ENCODE measurements at regions not wholly inside any gene's neighbourhood (a gene's known extent, or its start where the extent isn't known, plus 50 kb on each side); places are given as distances from the start of the nearest gene placed in this dataset.

DNA sequence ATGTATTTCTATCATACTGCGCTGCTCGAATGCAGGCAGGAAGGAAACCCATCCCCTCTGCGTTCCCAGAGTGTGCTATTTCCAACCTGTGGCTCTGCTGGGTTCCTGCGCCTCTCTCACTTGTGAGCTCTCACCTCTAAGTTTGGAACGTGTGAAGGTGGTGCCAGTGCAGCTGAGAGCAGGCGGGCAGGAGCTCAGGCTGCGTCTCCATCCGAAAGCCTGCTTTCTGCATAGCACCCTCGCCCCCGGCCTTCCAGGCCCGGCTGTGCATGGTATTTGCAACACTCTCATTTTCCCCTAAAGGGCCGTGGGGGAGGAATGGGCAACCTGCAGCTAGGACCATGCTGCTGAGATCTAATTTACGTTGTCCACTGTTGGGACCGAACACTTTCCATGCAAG lies 288.0 kb upstream of the TSHZ2 start:
- peaks cover 2 to 5% (median 3%) of the 10 kb centered on the region in 3 donors for H3K27me3 Mint-ChIP-seq (ENCODE audit: low read depth in 3 of 3)
- intact Hi-C loops (cut with micrococcal nuclease) = no loop called here
- H3K36me3 Mint-ChIP-seq = peaks cover 0 to 5% of the 10 kb centered on the region in 2 donors
- H3K27ac ChIP-seq (ENCODE audit: low read depth in 1 of 2, low read length in 2 of 2) = no peak overlapping the region
- H3K4me3 Mint-ChIP-seq = peak overlapping the region in 1 of 2 donors; percentile 46
- no peak for DNase-seq
- WGBS (ENCODE audit: insufficient coverage) = 14% methylated on average over 7 of the region's 14 CpGs
- H2AFZ ChIP-seq (ENCODE audit: insufficient read depth, low read depth, low read length, poor library complexity, severe bottlenecking) = peak overlapping the region; percentile 51
- H3K27ac Mint-ChIP-seq = peak overlapping the region in 3 of 7 donors; percentile 11 to 71 (median 57)
- no peaks in the 10 kb centered on the region for H3K36me3 ChIP-seq (replicated peaks in 1 of 2; ENCODE audit: control insufficient read depth in 1 of 2, insufficient read depth in 2 of 2, low read length in 2 of 2)
- H3K4me2 ChIP-seq (replicated peaks; ENCODE audit: extremely low read depth, low read length, poor library complexity, severe bottlenecking) = peak overlapping the region; percentile 4
- H3K4me3 ChIP-seq (replicated peaks in 1 of 3; ENCODE audit: low read depth in 2 of 3, low read length in 3 of 3) = peak overlapping the region in 1 of 3 experiments; percentile 21
- no peaks in the 10 kb centered on the region for H3K79me2 ChIP-seq (ENCODE audit: insufficient read depth, low read length)
- no peak for TF ChIP-seq CTCF (IDR thresholded peaks at IDR 0.05)
- no peaks in the 10 kb centered on the region for H4K20me1 ChIP-seq (ENCODE audit: insufficient read depth, low read length)
- peaks cover 24 to 32% of the 10 kb centered on the region in 2 donors for H3K4me1 ChIP-seq (ENCODE audit: control insufficient read depth in 1 of 2, insufficient read depth in 2 of 2, low read length in 2 of 2)
- no peaks in the 10 kb centered on the region for H3K27me3 ChIP-seq (ENCODE audit: control insufficient read depth in 2 of 2, insufficient read depth in 2 of 2, low read length in 2 of 2)
- H3K9me3 ChIP-seq (replicated peaks in 1 of 2; ENCODE audit: control insufficient read depth in 1 of 2, insufficient read depth in 1 of 2, low read length in 2 of 2) = peaks cover 0 to 6% of the 10 kb centered on the region in 2 donors
- no peak overlapping the region for H3K9ac ChIP-seq (ENCODE audit: insufficient read depth, low read length, poor library complexity, severe bottlenecking)
- H3K4me1 Mint-ChIP-seq = peaks cover 23% of the 10 kb centered on the region
- peaks cover 4 to 20% (median 7%) of the 10 kb centered on the region in 7 donors for H3K9me3 Mint-ChIP-seq

GRCh38 chr20:52683761-52684160 lies 288.4 kb upstream of the TSHZ2 start:
- Histone ChIP-seq H3K9ac (ENCODE audit: insufficient read depth, low read length, poor library complexity, severe bottlenecking) (no peak overlapping the region), H4K20me1 (ENCODE audit: insufficient read depth, low read length) (no peaks in the 10 kb centered on the region), H3K4me3 (replicated peaks in 1 of 3; ENCODE audit: low read depth in 2 of 3, low read length in 3 of 3) (no peak overlapping the region), H3K36me3 (replicated peaks in 1 of 2; ENCODE audit: control insufficient read depth in 1 of 2, insufficient read depth in 2 of 2, low read length in 2 of 2) (no peaks in the 10 kb centered on the region), H3K4me2 (replicated peaks; ENCODE audit: extremely low read depth, low read length, poor library complexity, severe bottlenecking) (peak overlapping the region; percentile 4), H3K9me3 (replicated peaks in 1 of 2; ENCODE audit: control insufficient read depth in 1 of 2, insufficient read depth in 1 of 2, low read length in 2 of 2) (peaks cover 0 to 6% of the 10 kb centered on the region in 2 donors), H3K27me3 (ENCODE audit: control insufficient read depth in 2 of 2, insufficient read depth in 2 of 2, low read length in 2 of 2) (no peaks in the 10 kb centered on the region), H2AFZ (ENCODE audit: insufficient read depth, low read depth, low read length, poor library complexity, severe bottlenecking) (peak overlapping the region; percentile 51), H3K4me1 (ENCODE audit: control insufficient read depth in 1 of 2, insufficient read depth in 2 of 2, low read length in 2 of 2) (peaks cover 24 to 32% of the 10 kb centered on the region in 2 donors), H3K27ac (ENCODE audit: low read depth in 1 of 2, low read length in 2 of 2) (no peak overlapping the region), H3K79me2 (ENCODE audit: insufficient read depth, low read length) (no peaks in the 10 kb centered on the region)
- TF ChIP-seq CTCF (IDR thresholded peaks at IDR 0.05) = no peak
- H3K27me3 Mint-ChIP-seq (ENCODE audit: low read depth in 3 of 3) = peaks cover 2 to 5% (median 3%) of the 10 kb centered on the region in 3 donors
- WGBS (ENCODE audit: insufficient coverage) = 75% methylated on average over 4 of the region's 5 CpGs
- no peak overlapping the region for H3K4me3 Mint-ChIP-seq
- H3K36me3 Mint-ChIP-seq = peaks cover 0 to 5% of the 10 kb centered on the region in 2 donors
- peaks cover 4 to 20% (median 7%) of the 10 kb centered on the region in 7 donors for H3K9me3 Mint-ChIP-seq
- H3K27ac Mint-ChIP-seq = peak overlapping the region in 5 of 7 donors; percentile 15 to 75 (median 38)
- peaks cover 23% of the 10 kb centered on the region for H3K4me1 Mint-ChIP-seq
- peak in 2 of 3 donors; percentile 25 to 27 for DNase-seq
- intact Hi-C loops (cut with micrococcal nuclease) = no loop called here

All from CD14-positive monocyte (primary cell).